Body of pancreas (tissue), 4 donors: ENCODE measurements at regions not wholly inside any gene's neighbourhood (a gene's known extent, or its start where the extent isn't known, plus 50 kb on each side); places are given as distances from the start of the nearest gene placed in this dataset.

ENCODE experiments used
- POLR2A ChIP-seq, 3 donors: fragments of 450-650 bp; IDR thresholded peaks; one replicate each; pipeline ENCODE4 v1.6.1; 2016; ENCODE audit warnings: antibody characterized with exemption in 3 of 3, mild to moderate bottlenecking in 2 of 3
- TF ChIP-seq, protein P1 (sequence below), 7 experiments: fragments of 450-650 bp in 4 of 7; fragments of 200-600 bp in 3 of 7; sonication (generic) in 3 of 7; IDR thresholded peaks; one replicate each; pipeline ENCODE4 v1.5.1; 2016 to 2019; ENCODE audit warnings: antibody characterized with exemption in 7 of 7

DNA sequence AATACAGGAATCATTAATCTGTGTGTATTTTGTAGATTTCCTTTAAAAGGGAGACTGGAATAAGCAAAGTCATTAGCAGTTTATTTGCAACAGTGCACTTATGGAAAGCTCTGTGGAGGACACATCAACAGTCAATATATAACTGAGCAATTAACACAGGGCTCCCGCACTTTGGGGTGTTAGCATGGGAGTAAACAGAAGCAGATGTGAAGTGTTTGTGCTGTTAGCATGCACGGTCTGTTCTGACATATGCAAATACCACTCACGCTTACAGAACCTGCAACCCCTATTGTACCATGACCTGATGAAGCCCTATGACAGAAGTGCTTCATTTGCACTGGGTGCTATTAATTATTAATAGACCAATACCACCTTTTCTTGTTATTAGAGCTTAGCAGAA lies 118.9 kb downstream of the PPP1R3A start:
- TF ChIP-seq POLR2A (IDR thresholded peaks at IDR 0.05): no peak
- TF ChIP-seq, protein P1, sequence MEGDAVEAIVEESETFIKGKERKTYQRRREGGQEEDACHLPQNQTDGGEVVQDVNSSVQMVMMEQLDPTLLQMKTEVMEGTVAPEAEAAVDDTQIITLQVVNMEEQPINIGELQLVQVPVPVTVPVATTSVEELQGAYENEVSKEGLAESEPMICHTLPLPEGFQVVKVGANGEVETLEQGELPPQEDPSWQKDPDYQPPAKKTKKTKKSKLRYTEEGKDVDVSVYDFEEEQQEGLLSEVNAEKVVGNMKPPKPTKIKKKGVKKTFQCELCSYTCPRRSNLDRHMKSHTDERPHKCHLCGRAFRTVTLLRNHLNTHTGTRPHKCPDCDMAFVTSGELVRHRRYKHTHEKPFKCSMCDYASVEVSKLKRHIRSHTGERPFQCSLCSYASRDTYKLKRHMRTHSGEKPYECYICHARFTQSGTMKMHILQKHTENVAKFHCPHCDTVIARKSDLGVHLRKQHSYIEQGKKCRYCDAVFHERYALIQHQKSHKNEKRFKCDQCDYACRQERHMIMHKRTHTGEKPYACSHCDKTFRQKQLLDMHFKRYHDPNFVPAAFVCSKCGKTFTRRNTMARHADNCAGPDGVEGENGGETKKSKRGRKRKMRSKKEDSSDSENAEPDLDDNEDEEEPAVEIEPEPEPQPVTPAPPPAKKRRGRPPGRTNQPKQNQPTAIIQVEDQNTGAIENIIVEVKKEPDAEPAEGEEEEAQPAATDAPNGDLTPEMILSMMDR (IDR thresholded peaks at IDR 0.05): no peak
